NCI-H345 treated with DMSO at 0.1 percent for 48 hours (cell line): ENCODE measurements at regions not wholly inside any gene's neighbourhood (a gene's known extent, or its start where the extent isn't known, plus 50 kb on each side); places are given as distances from the start of the nearest gene placed in this dataset.
"Not testable (repeated sequence)": the region's sequence is repeated elsewhere in the genome, so short reads cannot be mapped to it uniquely, and the experiment has no call there.

Experiments
- DNase-seq: peaks from one replicate; lab custom pipeline; 2025; ENCODE audit not compliant: unreplicated experiment; lab: John Stamatoyannopoulos, UW

DNA sequence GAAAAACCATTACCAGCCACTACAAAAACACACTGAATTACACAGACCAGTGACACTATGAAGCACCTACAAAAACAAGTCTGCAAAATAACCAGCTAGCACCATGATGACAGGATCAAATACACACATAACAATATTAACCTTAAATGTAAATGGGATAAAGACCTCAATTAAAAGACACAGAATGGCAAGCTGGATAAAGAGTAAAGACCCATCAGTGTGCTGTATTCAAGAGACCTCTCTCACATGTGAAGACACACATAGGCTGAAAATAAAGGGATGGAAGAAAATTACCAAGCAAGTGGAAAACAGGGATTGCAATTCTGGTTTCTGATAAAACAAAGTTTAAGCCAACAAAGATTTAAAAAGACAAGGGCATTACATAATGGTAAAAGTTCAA, 482.7 kb upstream of the MCTP2 start:
- no peak for DNase-seq

DNA sequence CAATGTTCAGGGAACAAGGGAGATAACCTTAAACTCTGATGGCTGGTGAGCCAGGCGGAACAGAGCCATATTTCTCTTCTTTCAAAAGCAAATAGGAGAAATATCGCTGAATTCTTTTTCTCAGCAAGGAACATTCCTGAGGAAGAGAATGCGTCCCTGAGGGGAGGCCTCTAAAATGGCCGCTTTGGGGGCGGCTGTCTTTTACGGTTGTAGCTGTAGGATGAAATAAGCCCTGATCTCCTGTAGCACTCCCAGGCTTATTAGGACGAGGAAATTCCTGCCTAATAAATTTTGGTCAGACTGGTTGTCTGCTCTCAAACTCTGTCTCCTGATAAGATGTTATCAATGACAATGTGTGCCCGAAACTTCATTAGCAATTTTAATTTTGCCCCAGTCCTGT, 496.4 kb upstream of the MCTP2 start:
- not testable (repeated sequence) for DNase-seq

DNA sequence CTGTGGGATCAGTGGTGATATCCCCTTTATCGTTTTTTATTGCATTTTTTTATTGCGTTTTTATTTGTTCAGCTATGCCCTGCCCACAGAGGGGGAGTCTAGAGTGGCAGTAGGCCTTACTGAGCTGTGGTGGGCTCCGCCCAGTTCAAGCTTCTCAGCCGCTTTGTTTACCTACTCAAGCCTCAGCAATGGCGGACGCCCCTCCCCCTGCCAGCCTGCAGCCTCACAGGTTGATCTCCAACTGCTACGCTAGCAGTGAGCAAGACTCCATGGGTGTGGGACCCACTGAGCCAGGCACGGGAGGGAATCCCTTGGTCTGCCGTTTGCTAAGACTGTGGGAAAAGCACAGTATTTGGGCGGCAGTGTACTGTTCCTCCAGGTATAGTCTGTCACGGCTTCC, 500.6 kb upstream of the MCTP2 start:
- no peak for DNase-seq

DNA sequence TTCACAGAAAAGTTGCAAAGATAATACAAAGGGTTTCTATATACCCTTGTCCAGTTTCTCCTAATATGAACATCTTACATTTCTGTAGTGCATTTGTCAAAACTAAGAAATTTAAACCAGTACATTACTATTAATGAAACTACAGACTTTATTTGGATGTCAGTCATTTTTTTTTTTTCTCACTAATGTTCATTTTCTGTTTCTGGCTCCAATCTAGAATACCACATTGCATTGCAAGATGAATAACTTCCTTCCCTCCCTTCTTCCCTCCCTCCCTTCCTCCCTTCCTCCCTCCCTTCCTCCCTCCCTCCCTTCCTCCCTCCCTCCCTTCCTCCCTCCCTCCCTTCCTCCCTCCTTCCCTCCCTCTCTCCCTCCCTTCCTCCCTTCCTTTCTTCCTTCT, 509.2 kb upstream of the MCTP2 start:
- no peak for DNase-seq

DNA sequence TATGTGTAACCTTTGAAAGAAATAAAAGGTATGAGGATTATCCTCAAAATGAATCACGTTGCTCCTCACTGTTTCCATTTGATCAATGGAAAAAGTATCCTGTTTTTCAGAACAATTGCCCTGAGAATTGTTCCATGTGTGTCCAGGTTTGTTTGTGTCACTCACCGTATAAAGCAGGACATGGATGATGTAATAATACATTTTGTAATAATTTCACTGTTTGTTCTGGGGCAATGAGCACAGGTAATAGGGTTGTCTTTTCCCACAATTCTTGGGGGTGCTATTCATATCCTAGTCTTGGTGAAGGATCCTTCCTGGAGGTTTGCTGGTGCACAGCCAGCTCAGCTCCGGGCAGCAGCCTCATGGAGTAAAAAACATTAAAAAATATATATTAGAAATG, 510.8 kb upstream of the MCTP2 start:
- DNase-seq = no peak

DNA sequence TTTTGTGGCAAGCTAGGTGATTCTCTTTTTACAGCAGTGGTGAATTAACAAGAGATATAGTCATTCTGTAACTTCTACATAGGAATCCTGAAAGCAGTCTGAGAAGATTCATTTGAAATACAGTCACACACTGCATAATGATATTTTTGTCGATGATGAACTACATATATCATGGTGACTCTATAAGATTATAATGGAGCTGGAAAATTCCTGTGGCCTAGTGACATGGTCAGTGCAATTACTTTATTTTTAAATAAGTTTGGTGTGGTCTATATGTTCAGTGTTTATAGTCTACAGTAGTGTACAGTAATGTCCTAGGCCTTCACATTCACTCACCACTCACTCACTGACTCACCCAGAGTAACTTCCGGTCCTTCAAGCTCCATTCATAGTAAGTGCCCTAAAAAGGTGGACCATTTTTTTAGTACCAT, 511.4 kb upstream of the MCTP2 start:
- no peak for DNase-seq

DNA sequence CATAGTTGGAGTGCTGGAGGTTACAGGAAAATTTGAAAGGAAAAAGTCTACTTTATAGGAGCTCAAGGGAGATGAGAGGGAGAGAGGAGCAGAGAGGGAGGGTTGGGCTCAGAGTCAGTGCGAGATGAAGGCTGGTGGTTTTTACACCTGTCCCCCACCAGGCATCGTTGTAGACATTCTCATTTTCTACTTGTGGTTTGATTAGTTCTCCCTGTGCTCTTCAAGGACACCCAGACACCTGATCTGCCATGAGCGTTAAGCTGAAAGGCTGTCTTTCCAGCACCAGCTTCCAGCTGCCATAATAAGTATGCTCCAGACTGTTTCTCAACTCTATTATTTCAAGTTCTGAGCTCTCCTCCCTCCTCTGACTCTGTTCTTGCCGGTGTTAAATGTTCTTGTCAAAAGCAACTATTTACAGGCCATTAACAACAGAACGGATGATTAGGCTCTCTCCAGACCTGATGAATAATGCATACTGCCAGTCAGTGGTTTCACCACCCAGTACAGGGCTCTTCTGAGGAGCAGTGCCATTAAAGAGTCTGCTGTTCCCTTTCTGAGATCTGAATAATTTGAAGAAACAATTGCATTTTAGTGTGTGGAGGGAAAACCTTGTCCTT, 514.6 kb upstream of the MCTP2 start:
- peak; percentile 1 for DNase-seq

DNA sequence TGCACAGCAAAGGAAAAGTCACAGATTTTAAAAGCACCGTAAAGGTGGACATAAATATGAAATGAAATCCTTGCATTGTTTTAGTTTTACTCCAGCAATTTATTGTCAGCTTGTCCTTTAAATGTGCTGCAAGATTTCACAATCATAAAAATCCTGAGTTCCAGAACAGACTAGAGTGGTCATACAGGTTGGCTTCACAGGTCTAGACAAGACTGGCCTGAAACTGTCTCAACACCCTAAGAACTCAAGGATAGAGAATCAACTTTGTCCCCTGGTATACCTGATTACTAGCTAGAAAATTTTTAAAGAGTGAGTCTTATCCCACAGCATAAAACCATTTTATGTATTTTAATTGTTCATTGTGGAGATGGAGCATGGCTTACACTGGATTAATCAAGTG, 521.7 kb upstream of the MCTP2 start:
- no peak for DNase-seq

DNA sequence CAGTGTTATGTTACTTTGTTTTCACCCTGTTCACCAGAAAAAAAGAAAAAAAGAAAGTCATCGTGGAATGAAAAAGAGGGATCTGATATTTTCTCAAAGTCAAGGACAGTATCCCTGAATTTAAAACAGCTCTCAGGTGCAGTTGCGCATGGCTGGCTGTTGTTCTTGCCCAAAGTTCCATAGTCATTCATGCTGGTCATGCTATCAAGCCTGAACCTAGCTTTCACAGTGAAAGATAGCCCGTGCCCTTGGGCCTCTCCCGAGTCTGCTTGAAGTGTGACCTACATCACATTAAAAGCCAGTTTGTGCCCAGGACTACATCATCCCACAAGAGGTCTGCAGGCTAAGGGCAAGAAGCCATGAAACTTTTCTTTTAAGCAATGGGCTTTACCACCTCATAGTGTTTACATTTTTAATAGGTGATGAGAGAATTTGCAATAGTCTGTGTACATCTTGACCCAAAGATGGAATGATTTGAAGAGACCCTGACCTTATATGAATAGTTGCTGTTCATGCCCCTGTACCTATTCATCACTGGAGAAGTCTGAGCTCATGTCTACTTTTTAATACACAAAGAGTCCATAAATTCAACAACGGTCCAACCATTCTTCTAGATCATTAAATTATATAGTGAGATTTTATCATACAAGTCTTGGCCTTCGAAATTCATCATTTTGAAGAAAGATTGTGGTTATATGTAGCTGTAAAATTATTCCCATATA, 522.5 kb upstream of the MCTP2 start:
- DNase-seq = no peak

DNA sequence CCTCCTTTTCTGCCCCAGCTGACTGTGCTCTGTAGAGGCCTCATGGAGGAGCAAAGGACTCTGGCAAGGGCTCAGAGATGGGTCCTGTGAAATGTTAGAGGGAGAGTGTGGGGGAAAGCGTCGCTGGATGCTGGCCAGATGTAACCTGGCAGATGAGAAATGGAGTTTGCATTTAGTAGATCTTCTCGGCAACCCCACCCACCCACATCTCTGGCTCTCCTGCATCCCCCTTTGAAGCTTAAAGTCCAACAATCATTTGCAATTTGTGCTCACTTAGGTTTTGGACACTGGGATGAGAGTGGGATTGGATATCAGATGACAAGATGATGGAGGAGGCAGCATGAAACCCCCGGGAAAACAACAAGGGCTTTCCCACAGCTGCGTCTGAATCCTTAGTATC, 523.6 kb upstream of the MCTP2 start:
- DNase-seq = no peak

DNA sequence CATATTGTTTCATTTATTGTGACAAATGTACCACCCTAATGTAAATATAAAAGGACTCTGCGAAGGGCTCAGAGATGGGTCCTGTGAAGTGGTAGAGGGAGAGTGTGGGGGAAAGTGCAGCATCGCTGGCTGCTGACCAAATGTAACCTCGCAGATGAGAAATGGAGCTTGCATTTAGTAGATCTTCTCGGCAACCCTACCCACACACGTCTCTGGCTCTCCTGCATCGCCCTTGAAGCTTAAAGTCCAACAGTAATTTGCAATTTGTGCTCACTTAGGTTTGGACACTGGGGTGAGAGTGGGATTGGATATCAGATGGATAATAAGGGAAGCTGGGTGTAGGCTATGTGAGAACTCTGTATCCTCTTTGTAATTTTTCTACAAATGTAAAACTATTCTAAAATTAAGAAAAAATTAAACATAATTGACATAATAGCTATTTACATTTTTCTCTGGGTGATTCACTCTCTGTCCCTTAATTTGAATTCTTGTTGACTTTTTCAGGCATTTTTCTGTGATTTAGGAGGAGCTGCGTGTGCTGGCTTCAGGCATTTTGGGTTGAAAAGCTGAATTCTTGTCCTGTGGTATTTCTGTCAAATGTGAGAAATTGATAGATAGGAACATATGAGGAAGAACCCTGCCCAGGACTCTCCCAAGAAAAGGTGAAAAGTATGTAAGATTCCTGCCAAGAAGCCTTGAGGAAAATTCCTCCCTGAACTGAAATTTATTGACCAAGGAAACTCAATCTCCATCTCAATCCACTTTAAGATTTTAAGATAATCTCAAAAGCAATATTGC, 524.7 kb upstream of the MCTP2 start:
- DNase-seq = no peak

DNA sequence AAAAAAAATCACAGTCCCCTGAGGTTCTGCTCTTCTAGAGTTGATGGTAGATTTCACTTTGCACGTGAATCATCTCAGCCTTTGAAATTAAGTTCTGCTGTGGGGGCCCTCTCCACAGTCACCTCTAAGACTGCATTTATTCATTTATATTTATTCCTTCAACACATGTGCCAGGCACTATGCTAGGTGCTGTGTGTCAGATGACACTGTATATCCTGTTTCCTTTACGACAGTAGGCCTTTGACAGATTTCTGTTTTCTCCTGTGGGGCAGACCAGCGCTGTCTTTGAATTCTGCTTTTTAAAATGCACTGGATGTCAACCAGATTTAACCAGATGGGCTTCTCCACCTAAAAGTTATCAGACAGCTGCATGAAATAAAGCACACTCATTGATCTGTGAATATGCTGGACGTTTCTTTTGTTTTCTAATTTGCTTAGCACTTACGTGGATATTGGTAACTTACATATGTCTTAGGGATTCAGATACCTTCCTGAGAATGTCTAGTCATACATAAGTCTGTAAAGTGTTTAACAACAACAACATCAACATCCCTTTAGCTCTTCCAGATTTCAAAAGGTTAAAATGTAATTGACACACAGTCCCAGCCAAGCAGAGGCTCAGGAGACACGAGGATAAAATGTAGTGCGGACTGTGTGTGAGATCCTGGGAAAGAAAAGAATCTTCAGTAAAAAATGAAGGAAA, 525.5 kb upstream of the MCTP2 start:
- DNase-seq = no peak

DNA sequence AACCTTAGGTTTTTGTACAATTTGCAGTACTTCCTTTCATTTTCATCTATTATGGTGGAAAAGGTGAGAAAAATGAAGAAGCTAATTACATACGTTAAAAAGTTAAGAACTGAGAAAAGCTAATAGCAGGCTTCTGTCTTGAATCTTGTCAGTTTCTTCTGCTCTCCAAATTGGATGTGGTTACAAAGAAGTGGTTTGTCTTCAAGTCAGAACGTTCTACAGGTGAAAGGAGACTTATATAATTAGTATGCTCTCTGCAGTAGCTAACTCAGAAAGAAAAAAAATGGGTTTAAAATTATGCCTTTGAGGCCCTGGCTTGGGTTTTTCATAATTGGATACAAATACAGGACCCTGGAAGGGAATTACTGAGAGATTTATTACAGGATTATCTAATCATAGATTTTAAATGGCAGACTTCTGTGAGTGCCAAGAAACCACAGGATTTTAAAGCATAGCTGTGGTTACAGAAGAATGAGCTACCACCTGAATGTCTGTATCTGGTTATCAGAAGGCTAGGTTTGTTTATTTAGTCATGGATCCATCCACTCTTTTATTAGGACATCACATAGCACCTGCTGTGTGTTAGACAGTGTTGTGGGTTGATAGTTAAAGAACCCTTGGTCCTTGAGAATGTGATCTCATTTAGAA, 528.1 kb upstream of the MCTP2 start:
- DNase-seq = no peak

DNA sequence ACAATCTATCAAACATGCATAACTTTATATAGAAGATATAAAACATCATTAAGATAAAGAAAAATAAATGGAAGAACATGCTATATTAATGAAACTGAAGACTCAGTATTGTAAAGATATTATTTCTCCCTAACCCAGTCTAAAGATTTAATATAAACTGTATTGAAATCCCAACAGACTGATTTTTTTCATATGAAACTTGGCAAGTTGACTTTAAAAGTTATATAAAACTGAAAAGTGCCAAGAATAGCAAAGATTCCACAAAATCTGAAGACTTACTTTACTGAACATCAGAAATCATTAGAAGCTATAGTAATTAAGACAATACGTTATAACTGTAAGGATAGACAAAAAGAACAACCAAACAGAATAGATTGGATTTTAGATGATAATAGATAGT, 531.3 kb upstream of the MCTP2 start:
- no peak for DNase-seq

DNA sequence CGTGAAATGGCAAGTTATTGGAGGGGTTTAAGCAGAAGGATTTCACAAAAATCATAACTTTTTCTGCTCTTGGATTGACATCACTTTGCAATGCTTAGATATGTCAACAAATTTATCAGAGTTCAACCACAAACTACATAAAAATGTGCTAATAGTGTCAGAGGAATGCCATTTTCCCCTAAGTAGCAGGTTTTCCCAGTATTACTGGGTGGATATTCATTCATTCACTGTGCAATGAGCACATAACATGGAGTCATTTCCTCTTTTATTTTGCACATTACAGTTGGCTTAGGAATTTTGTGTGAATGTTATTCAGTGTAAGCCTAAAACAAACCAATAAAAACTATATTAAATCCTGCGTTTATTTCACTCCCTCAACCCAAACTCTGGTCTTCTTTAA, 537.3 kb upstream of the MCTP2 start:
- no peak for DNase-seq

DNA sequence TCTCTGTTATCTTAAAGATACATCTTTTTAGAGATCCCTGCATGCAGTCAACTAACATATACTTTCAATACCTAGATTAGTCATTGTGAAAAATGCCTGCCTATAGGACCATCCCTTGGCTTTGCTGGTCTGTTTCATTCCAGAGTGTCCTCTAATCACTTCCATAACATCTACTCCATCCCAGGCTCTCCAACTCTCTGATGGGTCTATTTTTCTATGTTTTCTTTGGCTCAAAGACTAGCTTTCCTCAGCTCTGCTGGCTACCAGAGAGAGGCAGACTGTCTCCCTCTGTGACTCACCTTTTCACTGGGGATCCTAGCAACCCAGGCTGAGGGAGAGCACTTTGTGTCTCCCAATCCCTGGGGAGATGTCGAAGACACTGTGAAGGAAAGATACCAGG, 547.7 kb upstream of the MCTP2 start:
- no peak for DNase-seq

DNA sequence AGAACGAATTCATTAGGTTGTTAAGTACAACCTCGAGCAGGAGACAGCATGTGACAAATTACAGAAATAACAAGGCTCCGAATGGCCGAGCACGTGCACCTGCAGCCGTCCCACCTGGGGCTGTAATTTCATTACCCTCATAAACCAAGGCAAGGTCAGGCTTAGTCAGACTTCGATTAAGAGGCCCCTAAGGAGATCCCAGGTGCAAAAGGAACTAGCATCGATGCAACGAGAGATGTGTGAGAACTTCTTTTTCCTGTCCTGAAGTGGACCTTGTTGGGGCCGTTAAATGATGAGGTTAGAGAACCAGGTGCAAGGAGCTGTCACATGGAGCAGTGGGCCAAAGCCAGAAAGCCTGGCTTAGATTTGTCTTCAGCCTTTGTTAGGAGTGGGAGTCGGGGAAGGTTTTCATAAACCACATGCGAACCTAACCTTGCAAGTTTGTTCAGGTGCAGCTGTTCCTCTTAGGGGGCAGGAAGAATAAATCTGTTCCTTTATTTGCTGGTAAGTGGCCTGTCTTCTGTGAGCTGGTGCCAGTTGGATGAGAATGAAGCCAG, 559.9 kb upstream of the MCTP2 start:
- no peak for DNase-seq

DNA sequence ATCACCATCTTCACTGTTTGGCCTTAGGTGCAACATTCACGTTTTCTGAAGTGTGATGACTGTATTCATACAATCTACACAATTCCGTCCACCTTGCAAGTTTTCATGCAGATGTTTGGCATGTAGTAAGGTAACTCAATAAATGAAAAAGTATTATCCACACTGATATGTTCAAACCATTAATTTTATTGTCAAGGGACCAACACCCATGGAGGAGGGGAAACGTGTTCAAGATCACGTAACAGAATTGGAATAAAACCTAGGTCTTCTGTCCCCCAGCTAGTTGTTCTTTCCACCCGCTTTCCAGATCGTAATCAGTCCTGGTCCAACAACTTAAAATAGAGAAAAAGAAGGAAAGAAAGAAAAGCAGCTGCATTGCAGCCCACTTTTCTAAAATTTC, 560.4 kb upstream of the MCTP2 start:
- DNase-seq = no peak

DNA sequence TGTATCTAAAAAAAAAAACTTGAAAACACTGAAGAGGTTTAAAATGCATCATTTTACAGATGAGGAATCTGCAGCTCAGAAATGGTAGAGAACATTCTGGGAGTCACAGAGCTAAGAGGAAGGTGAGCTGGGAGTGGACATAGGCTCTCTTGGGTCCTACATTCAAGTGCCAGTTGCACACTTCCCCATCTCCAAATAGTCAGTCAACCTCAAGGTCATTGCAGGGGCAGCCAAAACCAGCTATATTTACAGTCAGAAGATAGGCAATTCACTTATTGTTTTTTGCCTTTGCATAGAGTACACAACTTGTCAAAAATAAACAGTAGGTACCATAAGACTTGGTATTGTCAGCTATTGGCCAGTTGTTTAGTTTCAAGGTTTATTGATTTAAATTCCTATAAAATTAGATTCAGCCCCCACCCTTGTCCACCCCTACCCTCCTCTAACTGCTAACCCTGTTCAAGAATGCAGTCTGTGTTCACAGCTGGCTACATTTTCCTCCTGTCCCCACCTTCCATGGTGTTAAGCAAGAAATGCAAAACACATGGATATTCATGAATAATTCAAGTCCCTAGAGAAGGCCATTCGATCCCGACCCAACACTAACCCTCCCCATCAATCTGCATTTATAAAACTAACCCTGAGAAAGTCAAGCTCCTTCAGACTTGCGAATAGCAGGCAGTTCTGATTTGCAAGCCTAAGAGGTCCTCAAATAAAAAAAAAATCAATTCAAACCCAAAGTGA, 567.0 kb upstream of the MCTP2 start:
- DNase-seq = no peak
